GM19351 (cell line): ENCODE measurements at regions not wholly inside any gene's neighbourhood (a gene's known extent, or its start where the extent isn't known, plus 50 kb on each side); places are given as distances from the start of the nearest gene placed in this dataset.

ENCODE experiments used
- ATAC-seq: cut with Tn5 transposase; IDR thresholded peaks from one replicate; pipeline ENCODE4 v1.9.1; 2021; ENCODE audit warnings: mild to moderate bottlenecking, moderate library complexity; ENCODE audit not compliant: unreplicated experiment

DNA sequence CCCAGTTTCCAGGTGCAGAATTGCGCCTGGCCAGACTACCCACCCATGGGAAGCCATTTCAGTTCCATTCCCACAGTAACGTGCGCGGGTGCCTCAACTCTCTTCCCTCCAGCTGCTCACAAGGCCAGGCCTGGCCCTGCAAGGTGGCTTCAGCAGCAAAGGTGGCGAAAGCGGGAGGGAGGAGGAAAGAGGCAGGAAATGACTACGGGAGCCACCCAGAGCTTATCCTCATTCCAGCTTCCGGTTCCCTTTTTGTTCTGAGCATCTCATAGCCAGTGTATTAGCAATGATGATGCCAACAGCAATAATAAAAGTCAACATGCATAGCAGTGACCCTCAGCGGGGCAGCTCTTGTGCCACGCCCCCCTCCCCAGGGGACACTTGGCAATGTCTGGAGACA lies 101.5 kb upstream of the BOD1 start:
- ATAC-seq, result no peak

DNA sequence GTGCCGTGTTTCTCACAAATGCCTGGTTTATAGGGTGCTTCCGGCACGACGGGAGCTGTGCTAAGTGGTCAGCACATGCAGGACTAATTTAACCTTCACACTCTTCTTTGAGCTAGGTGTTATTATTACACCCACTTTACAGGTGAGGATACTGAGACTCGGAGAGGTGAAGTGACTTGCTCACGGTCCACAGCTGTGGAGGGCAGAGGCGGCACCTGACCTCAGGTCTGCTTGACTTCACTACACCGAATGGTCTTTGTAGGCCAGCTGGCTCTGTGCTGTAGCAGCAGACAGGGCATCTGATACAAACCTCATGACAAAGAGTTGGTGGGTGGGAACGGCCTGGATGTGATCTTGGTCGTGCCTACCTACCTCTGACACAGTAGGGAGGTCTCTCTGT lies 102.0 kb upstream of the BOD1 start:
- ATAC-seq, result no peak

DNA sequence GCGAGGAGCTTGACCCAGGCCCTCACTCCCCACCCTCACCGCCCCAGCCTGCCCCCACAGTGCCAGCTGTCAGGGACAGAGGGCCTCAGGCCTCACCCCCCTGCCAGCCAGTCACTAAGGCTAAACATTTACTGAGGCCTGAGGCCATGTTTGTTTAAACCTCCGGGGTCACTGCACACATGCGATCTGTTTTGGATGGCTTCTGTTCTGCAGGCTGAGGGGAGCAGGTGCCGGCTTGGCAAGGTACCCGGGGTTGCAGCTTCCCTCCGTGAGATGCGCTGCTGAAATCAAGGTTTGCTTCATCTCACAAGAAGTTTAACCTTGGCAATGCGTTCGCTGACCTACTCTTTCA lies 103.3 kb upstream of the BOD1 start:
- ATAC-seq, result no peak

DNA sequence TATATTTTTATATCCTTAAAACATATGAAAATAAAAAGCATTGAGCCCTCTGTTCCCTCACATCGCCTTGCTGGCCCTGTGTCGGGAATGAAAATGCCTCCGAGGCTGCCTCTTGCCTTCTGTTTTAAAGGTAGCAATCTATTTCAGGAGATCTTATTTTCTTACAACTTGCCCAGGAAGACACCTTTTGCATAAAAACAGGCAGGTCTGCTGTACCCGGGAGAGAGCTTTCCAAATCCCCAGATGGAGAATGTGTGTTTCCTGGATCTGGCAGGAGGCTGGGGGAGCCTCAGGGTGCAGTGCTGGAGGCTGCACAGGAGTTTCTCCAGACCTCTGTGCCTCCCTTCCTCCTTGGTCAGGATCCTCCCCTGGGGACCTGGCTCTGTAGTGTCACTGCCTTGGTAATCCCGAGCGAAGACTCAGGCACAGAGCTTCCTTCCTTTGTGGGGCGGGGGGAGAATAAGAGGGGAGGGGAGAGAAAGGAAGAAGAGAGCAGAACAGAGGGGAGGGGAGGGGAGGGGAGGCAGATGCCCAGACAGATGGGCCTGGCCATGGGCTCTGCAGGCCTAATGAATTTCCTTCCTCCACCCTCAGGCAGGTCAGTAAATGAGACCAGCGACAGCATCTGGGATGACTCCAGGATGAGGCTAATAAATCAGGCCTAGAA lies 104.0 kb upstream of the BOD1 start:
- ATAC-seq, result no peak

DNA sequence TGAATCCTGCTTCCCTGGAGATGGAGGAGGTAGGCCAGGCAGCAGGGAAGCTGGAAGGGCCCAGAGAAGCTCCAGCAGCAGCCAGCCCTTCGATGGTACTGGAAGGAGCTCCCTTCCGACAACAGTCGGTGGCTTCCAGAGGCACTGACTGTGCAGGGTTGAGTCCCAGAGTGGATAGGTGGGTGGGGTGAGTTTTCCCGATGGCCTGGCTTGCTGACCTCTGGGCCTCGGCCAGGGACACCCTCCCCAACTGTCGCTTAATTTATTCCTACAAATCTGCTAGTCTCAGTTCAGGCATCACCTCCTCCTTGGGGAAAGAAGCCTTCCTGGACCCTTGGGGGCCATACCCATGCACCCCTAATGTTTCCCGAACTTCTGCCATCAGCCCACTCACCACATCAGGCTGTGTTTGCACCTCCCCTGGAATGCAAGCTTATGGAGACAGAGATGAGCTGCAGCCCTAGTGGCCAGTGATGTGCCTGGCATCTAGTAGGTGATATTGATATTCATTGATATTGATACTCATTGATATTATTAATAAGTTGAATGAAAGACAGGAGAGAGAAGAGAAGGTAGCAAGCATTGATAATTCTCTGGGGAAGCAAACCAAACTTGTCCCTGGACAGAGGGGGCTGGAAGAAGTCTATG lies 104.6 kb upstream of the BOD1 start:
- ATAC-seq, result no peak

DNA sequence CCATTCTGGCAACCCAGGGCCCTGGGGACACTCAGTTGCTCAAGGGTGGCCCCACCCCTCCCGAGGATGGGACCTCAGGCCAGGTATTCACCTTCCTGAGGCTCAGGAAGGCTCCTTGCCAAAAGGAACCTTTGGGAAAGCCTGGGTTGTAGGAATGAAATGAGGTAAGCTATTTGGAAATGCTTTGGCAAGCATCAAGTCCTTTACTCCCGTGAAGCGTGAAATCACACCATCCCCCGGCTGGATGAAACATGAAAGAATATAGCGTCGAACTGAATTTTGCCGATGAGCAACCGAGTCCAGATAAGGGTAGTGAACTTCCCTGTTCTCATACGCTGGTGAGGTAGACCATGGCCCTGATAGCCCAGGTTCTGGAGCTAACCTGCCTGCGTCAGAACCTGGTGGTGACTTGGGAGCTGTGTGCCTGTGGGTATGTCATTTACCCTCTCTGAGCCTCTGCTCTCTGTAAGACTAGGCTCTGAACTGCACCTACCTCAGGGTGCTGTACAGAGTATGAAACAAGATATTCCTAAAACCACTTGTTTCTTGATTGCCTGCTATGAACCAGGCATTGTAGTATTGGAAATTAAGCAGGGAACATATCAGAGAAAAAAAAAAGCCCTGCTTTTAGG lies 105.3 kb upstream of the BOD1 start:
- ATAC-seq, result no peak

DNA sequence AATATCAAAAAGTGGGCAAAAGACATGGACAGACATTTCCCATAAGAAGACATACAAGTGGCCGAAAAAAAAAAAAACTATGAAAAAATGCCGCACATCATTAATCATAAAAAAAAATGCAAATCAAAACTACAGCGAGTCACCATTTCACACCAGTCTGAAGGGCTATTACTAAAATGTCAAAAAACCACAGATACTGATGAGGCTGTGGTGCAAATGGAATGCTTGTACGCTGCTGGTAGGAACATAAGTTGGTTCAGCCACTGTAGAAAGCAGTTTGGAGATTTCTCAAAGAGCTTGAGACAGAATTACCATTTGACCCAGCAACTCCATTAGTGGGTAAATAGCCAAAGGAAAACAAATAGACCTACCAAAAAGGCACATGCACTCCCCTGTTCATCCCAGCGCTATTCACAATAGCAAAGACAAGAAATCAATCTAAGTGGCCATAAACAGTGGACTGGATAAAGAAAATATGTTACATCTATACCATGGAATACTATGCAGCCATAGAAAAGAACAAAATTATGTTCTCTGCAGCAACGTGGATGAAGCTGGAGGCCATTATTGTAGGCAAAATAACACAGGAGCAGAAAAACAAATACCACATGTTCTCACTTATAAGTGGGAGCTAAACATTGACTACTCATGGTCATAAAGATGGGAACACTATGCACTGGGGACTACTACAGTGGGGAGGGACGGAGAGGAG lies 110.6 kb upstream of the BOD1 start:
- ATAC-seq, result no peak

DNA sequence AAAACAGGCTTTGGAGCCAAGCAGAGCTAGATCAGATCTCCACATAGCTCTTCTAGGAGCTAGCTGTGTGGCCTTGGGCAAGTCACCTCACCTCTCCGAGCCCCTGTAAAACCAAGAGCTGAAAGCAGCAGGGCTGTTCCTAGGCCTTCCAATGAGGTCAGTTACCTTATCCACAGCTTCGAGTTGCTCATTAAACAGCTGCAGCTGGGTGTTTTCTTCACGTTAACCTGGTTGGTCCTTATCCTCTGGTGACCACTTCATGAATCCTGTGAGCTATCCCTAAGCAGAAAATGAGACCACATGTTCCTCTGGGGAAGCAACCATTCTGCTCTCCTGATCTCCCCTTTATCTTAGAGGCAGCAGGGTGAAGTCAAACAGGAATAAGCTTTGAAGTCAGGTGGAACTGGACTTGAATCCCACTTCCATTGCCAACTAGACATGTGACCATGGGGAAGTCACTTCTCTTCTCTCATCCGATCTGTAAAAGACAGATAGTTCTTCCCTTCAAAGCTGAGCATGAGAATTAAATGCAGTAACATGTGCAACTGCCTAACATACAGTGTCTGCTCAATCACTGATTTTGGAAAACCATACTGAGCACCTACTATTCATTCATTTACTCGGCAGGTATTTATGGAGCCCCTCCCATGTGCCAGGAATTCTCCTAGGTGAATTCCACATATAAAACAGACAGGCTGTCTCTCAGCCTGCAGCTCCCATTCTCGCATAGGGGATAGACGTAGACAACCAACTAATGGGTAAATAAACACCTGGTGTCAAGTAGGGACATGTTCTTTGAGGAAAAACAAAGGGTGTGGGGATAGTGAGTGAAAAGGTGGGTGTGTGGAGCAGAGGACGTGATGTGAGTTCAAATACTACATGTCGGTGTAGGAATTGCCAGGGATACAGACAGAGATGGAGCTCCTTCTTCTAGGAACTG lies 111.7 kb upstream of the BOD1 start:
- no peak for ATAC-seq

DNA sequence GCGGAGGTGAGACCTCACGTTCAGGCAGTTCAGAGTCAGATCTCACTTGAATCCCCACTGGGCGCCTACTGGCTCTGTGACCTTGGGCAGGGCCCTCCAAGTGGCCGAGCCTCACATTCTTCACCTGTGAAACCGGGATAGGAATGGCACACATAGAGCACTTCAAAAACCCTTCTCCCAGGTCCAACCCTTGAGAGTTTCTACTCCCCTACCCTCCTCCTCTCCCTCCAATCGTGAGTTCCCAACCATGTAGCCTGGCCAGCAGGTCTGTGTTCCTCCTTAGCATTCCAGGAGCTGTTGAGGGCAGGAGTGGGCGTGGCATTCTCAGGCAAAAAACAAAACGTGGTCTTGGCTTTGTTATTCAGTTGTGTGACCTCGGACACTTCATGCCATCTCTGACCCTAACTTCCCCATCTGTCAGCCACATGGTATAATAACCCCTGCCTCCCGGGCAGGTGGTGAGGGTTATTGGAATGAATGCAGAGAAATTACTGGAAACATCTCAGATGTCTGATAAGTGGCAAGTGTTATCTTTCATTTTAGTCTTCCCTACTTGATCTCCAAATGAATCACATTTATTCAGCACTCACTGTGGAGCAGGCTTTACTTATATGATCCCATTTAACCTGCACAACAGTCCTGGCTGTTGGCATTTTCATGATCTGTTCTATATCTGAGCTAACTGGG lies 112.8 kb upstream of the BOD1 start:
- ATAC-seq, result no peak

DNA sequence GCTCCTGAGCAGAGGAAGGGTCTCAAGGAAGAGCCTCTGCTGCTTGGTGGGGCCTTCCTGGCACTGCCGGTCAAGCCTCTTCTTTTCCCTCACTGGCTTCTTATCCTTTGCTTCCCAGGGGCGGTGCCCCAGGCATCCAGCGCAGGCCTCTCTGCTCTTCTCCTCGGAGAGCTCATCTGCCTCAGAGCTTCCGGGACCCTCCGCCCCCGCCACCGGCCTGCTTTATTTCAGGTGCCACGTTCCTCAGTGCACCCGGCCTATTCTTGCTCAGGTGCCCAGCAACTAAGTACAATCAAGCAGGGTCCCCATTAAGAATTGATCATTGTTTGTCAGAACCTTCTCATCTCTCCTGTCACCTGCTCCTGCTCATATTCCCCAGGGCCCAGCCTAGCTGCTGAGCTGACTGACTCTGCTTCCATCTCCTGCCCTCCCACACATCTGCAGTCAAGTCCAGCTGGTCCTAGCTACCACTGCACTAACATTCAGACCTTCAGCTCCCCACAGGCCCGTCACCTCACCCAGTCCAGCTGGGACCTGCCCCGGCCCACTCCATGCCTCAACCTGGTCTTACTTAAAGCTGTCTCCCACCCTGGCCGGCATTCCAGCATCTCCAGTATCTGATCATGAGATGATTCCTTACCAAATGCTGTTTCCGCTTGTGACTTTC lies 114.3 kb upstream of the BOD1 start:
- ATAC-seq, result no peak

DNA sequence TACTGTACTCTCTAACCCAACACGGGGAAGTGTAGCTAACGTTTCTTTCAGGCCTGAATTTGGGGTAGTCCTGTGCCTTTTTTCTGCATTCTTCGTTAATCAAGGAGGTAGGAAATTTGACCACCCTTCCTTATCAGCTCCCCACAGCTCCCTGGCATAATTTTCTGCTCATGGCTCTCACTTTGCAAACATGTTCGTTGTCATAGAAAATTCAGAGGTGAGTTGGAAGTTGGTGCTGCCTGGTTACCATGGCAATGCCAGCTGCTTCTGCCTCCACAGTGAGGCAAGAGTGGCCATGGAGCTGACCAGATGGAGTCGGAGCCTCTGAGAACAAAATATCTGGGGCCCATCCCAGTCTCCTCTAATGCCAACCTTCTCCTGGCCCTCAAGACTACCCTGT lies 116.6 kb upstream of the BOD1 start:
- ATAC-seq, result no peak

DNA sequence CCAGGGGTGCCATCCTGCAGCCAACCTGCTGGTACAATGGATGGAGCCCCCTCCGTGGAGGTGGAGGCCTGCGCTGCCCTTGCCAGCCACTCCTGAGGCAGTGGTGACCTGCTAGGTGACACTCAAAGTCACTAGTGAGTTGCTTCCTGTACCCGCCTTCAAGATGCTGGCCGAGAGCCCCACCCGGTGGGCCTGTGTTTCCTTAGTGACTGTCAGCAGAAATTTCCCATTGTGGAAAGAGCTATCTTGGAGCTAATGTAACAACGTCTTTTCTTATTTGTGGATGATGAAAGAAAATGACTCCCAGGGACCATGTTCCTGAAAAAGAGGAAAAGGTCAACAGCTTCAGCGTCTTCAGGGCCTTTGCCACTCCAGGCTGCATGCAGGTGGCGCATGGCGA lies 117.0 kb upstream of the BOD1 start:
- no peak for ATAC-seq

DNA sequence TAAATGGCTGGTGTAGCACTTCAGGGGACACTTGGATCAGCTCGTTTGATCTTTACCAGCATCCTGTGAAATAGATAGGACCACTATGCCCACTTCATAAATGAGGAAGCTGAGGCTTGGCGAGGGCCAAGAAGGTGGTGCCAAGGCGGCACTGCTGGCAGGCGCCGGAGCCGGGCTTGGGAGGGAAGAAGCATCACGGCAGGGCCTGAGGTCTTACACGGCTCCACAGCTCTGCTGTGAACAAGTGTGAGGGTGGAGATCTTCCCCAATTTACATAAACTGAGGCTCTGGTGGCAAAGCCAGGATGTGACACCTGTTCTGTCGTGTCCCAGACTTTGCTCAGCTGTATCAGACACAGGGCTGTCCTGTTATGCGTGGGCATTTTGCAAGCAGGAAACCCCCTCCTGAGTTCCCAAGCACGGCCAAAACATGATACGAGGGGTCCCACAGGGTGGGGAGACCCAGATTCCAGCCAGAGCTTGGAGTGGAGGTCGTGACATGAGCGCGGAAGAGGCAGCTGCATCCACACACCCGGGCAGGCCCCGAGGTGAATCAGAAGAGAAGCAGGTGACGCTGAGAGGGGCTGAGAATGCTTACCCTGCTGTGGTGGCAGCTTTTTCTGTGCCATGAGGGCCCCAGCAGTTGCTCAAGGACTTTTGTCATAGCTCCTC lies 117.5 kb upstream of the BOD1 start:
- peak; percentile 61 for ATAC-seq

DNA sequence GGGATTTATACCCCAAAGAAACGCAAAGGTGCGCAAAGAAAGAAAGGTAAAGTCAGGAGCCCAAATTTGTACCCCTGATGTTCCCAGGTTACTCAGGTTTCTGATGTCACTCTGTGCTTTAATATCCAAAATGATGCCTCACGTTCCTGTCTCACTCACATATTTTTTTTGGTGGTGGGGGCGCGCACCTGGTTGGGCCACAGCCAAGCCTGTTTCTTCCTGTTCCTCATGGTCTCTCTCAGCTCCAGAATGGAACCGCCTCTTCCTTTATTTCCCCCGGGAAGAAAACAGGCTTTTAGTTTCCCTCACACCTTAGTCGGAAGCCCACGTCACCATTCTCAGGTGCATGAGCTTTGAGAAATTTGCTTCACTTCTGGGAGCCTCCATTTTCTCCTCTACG lies 118.3 kb upstream of the BOD1 start:
- no peak for ATAC-seq

DNA sequence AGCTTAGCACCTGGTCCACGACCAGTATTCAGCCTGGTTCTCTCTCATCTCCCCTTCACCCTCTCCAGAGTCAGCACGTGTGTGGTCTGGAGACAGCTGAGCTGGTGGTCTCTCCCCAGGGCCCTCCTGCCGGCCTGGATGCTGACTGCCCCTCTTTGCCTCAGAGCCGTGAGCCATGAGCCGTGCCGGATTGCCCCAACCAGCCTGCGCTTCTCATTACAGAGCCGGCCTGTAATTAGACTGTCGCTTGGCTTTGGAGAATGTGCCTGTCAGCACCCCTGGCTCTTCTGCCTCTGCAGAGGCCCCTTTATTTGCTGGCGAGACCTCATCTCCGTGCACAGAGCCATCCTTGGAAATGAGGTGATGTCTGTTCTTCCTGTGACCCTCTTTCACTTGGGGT lies 118.7 kb upstream of the BOD1 start:
- ATAC-seq, result no peak

DNA sequence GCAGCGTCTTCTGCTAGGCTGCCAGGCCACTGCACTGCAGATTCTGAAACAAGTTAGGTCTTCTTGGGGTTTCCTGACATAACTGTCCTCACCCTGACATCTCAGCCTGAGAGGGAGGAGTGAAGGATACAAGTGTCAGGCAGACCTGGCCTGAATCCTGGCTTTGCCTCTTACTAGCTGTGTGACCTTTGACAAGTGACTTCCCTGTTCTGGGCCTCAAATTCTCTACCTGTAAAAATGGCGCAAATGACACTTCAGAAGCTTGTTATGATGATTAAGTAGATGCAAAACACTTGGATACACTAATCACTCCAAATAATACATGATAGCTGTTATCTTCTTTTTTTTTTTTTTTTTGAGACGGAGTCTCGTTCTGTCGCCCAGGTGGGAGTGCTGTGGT lies 119.2 kb upstream of the BOD1 start:
- no peak for ATAC-seq

DNA sequence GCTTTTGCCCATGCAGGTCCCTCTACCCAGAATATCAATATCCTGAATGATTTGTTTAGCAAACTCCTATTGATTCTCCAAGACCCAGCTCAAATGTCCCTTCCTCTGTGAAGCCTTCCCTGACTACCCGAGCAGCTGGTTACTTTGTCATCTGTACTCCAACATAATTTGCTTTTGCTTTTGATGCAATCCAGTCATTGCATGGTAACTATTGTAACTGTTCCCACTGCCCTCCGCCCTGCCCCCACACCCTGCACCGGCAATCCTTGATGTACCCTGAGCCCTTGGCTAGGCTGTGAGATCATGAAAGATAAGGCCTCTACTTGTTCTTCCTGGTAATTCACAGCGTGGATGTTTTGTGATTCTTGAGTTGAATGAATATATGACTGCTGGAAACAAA lies 119.9 kb upstream of the BOD1 start:
- no peak for ATAC-seq

DNA sequence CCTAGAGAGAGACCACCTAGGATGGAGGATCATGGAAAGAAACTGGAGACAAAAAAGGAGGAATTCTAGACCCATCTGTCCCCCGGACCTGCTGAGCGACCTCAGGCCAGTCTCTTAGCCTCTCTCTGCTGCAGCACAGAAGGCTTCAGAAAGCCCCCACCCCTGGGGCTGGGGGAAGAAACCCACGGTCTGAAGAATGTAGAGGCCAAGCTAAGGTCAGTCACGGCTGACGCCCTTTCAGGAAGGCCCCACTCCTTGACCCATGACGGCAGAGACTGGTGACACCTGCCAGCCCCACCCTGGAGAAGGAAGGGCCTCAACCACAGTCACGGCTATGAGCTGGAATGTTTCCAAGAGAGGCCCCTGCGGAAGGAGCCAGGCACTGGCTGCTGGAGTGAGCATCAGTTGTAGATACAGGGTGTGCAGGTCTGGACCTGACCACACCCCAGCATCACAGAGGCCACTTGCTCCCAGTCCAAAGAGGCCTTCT lies 120.5 kb upstream of the BOD1 start:
- ATAC-seq, result peak; percentile 77

DNA sequence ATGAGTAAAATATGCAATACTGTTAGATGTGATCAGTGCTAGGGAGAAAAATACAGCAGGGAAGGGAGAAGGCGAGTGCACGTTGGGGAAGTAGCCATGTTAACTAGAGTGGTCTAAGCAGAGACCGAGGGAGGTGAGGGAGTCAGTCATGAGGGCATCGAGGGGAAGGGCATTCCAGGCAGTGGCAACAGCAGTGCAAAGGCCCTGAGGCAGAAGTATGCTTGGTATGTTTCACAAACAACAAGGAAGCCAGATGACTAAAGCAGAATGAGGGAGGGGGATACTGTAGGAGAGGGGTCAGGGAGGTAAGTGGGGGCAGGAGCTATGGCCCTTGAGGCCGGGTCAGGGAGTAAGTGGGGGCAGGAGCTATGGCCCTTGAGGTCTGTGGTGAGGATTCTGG lies 123.3 kb upstream of the BOD1 start:
- ATAC-seq, result no peak
